ENCODE measurements at regions not wholly inside any gene's neighbourhood (a gene's known extent, or its start where the extent isn't known, plus 50 kb on each side); places are given as distances from the start of the nearest gene placed in this dataset.

GRCh38 chr11:70889411-70889810, 363.0 kb downstream of the SHANK2 start:
- TF ChIP-seq CTCF (IDR thresholded peaks at IDR 0.05): no peak
- DNase-seq (ENCODE audit: low spot score) (no peak), ATAC-seq (ENCODE audit: low FRiP score) (no peak)

DNA sequence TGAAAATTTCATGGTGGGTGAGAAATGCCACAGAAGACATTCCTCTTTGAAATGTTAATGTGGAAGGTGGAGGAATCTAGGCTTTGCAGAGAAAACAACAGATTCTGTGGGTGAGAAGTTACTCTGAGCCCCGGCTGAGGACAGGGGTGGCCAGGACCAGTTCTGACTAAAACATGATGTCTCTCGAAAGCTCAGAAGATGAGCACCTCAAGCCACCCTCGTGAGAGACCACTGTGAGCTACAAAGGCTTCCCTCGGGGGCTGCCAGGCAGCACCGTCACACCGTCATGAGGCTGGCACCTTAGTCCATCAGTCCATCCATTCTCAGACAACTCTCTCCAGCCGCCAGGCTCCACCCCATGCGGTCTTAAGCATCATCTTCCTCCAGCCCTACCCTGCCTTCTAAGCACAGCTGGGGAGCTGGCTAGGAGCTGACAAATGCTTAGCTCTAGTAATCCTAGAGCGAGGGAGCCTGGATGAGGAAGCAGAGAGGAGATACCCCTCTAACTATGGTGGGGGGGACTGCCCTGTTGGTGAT, 360.5 kb downstream of the SHANK2 start:
- ATAC-seq (ENCODE audit: low FRiP score) (no peak), DNase-seq (ENCODE audit: low spot score) (no peak)
- no peak for TF ChIP-seq CTCF (IDR thresholded peaks at IDR 0.05)

DNA sequence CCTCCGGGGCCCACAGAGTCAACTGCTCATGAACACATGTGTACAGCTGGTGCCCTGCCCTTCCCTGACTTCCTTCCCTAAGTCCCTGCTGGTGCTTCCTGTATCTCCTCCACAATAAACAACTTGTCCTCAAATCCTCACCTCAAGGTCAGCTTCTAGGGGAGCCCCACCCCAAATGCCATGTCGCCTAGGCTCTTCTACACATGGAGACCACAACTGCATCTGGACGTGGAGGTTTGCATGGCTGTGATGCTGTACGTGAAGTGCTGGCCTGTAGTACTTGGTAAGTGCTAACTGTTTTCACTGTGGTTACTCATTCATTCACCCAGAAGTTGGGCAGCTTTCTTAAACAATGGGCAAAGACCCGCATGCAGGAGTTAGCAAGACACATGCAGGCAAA, 359.5 kb downstream of the SHANK2 start:
- no peak for TF ChIP-seq CTCF (IDR thresholded peaks at IDR 0.05)
- DNase-seq (ENCODE audit: low spot score) (no peak), ATAC-seq (ENCODE audit: low FRiP score) (no peak)

DNA sequence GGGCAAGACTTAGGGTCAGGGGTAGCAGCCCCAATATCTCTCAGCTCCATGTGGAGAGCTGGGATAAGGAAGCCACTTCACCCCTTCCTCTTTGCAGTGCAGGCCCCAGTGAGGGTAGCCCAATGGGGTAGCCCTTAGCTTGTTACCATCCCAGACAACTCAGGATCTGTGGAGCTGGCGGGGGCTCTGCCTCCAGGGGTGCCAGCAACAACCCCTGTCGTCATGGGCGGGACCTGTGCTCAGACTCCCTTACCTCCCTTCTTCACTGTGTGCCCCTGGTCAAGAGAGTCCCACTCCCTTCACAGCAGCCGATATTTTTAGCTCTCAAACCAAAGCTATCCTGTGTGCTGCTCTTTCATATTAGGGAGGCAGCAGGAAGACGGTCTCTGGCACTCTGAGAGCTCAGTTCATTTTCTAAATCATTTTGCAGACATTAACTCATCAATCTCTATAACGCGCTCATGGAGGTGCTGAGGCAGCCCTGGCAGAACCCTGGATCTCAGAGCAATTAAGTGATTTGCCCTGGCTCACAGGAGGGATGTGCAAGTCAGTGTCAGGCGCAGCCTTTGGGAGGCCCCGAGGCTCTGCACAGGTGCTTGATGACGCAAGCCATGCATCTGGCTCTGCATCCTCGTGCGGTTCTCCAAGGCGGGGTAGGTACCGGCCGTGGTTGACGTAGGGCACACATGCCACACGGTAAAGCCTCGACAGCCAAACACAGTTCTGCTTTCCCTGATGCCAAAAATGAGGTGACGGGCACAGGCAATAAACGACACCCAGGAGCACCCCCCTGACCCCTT, 357.6 kb downstream of the SHANK2 start:
- no peak for TF ChIP-seq CTCF (IDR thresholded peaks at IDR 0.05)
- ATAC-seq (ENCODE audit: low FRiP score) (no peak), DNase-seq (ENCODE audit: low spot score) (no peak)

GRCh38 chr11:70895366-70895670, 357.1 kb downstream of the SHANK2 start:
- no peak for TF ChIP-seq CTCF (IDR thresholded peaks at IDR 0.05)
- ATAC-seq (ENCODE audit: low FRiP score): no peak
- DNase-seq (ENCODE audit: low spot score): no peak

- no peak for TF ChIP-seq CTCF (IDR thresholded peaks at IDR 0.05)
- ATAC-seq (ENCODE audit: low FRiP score): no peak
- DNase-seq (ENCODE audit: low spot score): no peak
Observed at GRCh38 chr11:70897429-70897828, 354.9 kb downstream of the SHANK2 start.

DNA sequence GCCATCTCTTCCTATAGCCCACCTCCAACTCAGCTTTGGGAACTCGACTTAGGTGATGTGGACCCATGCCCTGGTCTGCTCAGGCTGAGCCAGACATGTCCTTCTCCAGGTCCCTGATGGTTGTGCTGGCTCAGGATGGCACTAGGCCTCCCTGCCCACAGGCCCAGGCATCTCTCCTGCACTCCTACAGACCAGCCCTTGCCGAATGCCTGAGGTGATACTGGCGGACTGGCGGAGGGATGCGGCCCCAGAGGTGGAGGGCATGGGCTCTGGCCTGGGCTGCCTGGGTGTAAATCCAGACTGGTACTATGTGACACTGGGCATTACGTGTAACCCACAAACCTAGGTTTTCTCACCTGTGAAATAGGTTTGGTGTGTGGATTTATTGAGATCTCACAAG, 352.8 kb downstream of the SHANK2 start:
- ATAC-seq (ENCODE audit: low FRiP score) (no peak), DNase-seq (ENCODE audit: low spot score) (no peak)
- TF ChIP-seq CTCF (IDR thresholded peaks at IDR 0.05): no peak

All from omental fat pad (tissue), 3 donors.